ENCODE measurements at regions not wholly inside any gene's neighbourhood (a gene's known extent, or its start where the extent isn't known, plus 50 kb on each side); places are given as distances from the start of the nearest gene placed in this dataset.

GRCh38 chr10:33573606-33574005 lies 239.1 kb upstream of the NRP1 start:
- H3K79me2 ChIP-seq (ENCODE audit: control insufficient read depth, low read length) = no peaks in the 10 kb centered on the region
- H3K27me3 ChIP-seq (ENCODE audit: control insufficient read depth, low read length) = no peaks in the 10 kb centered on the region
- no peaks in the 10 kb centered on the region for H4K20me1 ChIP-seq (ENCODE audit: control insufficient read depth, insufficient read depth, low read depth, low read length)
- no peak for TF ChIP-seq EZH2phosphoT487 (IDR thresholded peaks at IDR 0.05; ENCODE audit: borderline replicate concordance, low read length)
- no peak for TF ChIP-seq CTCF (IDR thresholded peaks at IDR 0.05; ENCODE audit: low read depth, low read length, poor library complexity, severe bottlenecking)
- no peaks in the 10 kb centered on the region for H3K9me2 ChIP-seq (replicated peaks; ENCODE audit: control insufficient read depth, low read length)
- H3K4me2 ChIP-seq (ENCODE audit: low read length) = no peak overlapping the region
- no peak overlapping the region for H3K4me3 ChIP-seq (ENCODE audit: low read length)
- H3K36me3 ChIP-seq (ENCODE audit: control insufficient read depth, low read length) = no peaks in the 10 kb centered on the region
- H3F3A ChIP-seq (ENCODE audit: control insufficient read depth, insufficient read depth) = no peaks in the 10 kb centered on the region
- H3K4me1 ChIP-seq (ENCODE audit: control insufficient read depth, low read length) = no peaks in the 10 kb centered on the region
- no peak overlapping the region for H3K27ac ChIP-seq (ENCODE audit: low read depth, low read length)
- no peaks in the 10 kb centered on the region for H3K9me3 ChIP-seq (ENCODE audit: control insufficient read depth, insufficient read depth, low read length)

GRCh38 chr10:33571616-33572015 lies 237.1 kb upstream of the NRP1 start:
- H4K20me1 ChIP-seq (ENCODE audit: control insufficient read depth, insufficient read depth, low read depth, low read length) = no peaks in the 10 kb centered on the region
- no peaks in the 10 kb centered on the region for H3K9me3 ChIP-seq (ENCODE audit: control insufficient read depth, insufficient read depth, low read length)
- no peak for TF ChIP-seq CTCF (IDR thresholded peaks at IDR 0.05; ENCODE audit: low read depth, low read length, poor library complexity, severe bottlenecking)
- H3K4me2 ChIP-seq (ENCODE audit: low read length) = no peak overlapping the region
- H3K4me1 ChIP-seq (ENCODE audit: control insufficient read depth, low read length) = no peaks in the 10 kb centered on the region
- H3K4me3 ChIP-seq (ENCODE audit: low read length) = no peak overlapping the region
- no peaks in the 10 kb centered on the region for H3K27me3 ChIP-seq (ENCODE audit: control insufficient read depth, low read length)
- H3K79me2 ChIP-seq (ENCODE audit: control insufficient read depth, low read length) = no peaks in the 10 kb centered on the region
- no peaks in the 10 kb centered on the region for H3K36me3 ChIP-seq (ENCODE audit: control insufficient read depth, low read length)
- H3K9me2 ChIP-seq (replicated peaks; ENCODE audit: control insufficient read depth, low read length) = no peaks in the 10 kb centered on the region
- no peaks in the 10 kb centered on the region for H3F3A ChIP-seq (ENCODE audit: control insufficient read depth, insufficient read depth)
- H3K27ac ChIP-seq (ENCODE audit: low read depth, low read length) = no peak overlapping the region

- no peaks in the 10 kb centered on the region for H3K27me3 ChIP-seq (ENCODE audit: control insufficient read depth, low read length)
- no peak overlapping the region for H3K4me2 ChIP-seq (ENCODE audit: low read length)
- no peak overlapping the region for H3K27ac ChIP-seq (ENCODE audit: low read depth, low read length)
- H3K4me1 ChIP-seq (ENCODE audit: control insufficient read depth, low read length) = no peaks in the 10 kb centered on the region
- H3K9me3 ChIP-seq (ENCODE audit: control insufficient read depth, insufficient read depth, low read length) = no peaks in the 10 kb centered on the region
- no peaks in the 10 kb centered on the region for H4K20me1 ChIP-seq (ENCODE audit: control insufficient read depth, insufficient read depth, low read depth, low read length)
- no peaks in the 10 kb centered on the region for H3K9me2 ChIP-seq (replicated peaks; ENCODE audit: control insufficient read depth, low read length)
- H3K79me2 ChIP-seq (ENCODE audit: control insufficient read depth, low read length) = no peaks in the 10 kb centered on the region
- TF ChIP-seq EZH2phosphoT487 (IDR thresholded peaks at IDR 0.05; ENCODE audit: borderline replicate concordance, low read length) = no peak
- TF ChIP-seq CTCF (IDR thresholded peaks at IDR 0.05; ENCODE audit: low read depth, low read length, poor library complexity, severe bottlenecking) = no peak
- no peaks in the 10 kb centered on the region for H3K36me3 ChIP-seq (ENCODE audit: control insufficient read depth, low read length)
- H3F3A ChIP-seq (ENCODE audit: control insufficient read depth, insufficient read depth) = no peaks in the 10 kb centered on the region
- H3K4me3 ChIP-seq (ENCODE audit: low read length) = no peak overlapping the region
Measured at GRCh38 chr10:33570495-33570894, 236.0 kb upstream of the NRP1 start.

GRCh38 chr10:33569702-33570101 lies 235.2 kb upstream of the NRP1 start:
- Histone ChIP-seq H4K20me1 (ENCODE audit: control insufficient read depth, insufficient read depth, low read depth, low read length) (no peaks in the 10 kb centered on the region), H3K4me1 (ENCODE audit: control insufficient read depth, low read length) (no peaks in the 10 kb centered on the region), H3K79me2 (ENCODE audit: control insufficient read depth, low read length) (no peaks in the 10 kb centered on the region), H3K27me3 (ENCODE audit: control insufficient read depth, low read length) (no peaks in the 10 kb centered on the region), H3K36me3 (ENCODE audit: control insufficient read depth, low read length) (no peaks in the 10 kb centered on the region), H3F3A (ENCODE audit: control insufficient read depth, insufficient read depth) (no peaks in the 10 kb centered on the region), H3K27ac (ENCODE audit: low read depth, low read length) (no peak overlapping the region), H3K9me3 (ENCODE audit: control insufficient read depth, insufficient read depth, low read length) (no peaks in the 10 kb centered on the region), H3K9me2 (replicated peaks; ENCODE audit: control insufficient read depth, low read length) (no peaks in the 10 kb centered on the region), H3K4me2 (ENCODE audit: low read length) (no peak overlapping the region), H3K4me3 (ENCODE audit: low read length) (no peak overlapping the region)
- TF ChIP-seq EZH2phosphoT487 (IDR thresholded peaks at IDR 0.05; ENCODE audit: borderline replicate concordance, low read length) = no peak
- TF ChIP-seq CTCF (IDR thresholded peaks at IDR 0.05; ENCODE audit: low read depth, low read length, poor library complexity, severe bottlenecking) = no peak
